Hepatocyte (in vitro differentiated cells): ENCODE measurements at regions not wholly inside any gene's neighbourhood (a gene's known extent, or its start where the extent isn't known, plus 50 kb on each side); places are given as distances from the start of the nearest gene placed in this dataset.

ENCODE experiments used
- DNase-seq: peaks from one replicate; pipeline ENCODE4 v3.0.0-alpha.2; 2016; ENCODE audit warnings: low spot score
- H2AFZ ChIP-seq: fragments of 200-600 bp; sonication (generic); 2 replicates; pipeline ENCODE4 v1.6.0; 2016; ENCODE audit warnings: antibody characterized with exemption, mild to moderate bottlenecking
- H3K27ac ChIP-seq: fragments of 200-600 bp; sonication (generic); 2 replicates; pipeline ENCODE4 v1.5.1; 2016; ENCODE audit warnings: mild to moderate bottlenecking
- H3K27me3 ChIP-seq: fragments of 200-600 bp; sonication (generic); 2 replicates; pipeline ENCODE4 v1.6.1; 2016
- H3K36me3 ChIP-seq: fragments of 200-600 bp; sonication (generic); replicated peaks from 2 replicates; pipeline ENCODE4 v1.5.1; 2016; ENCODE audit warnings: low read depth; ENCODE audit not compliant: insufficient read depth
- H3K4me1 ChIP-seq: fragments of 200-600 bp; sonication (generic); 2 replicates; pipeline ENCODE4 v1.5.1; 2016; ENCODE audit warnings: mild to moderate bottlenecking, moderate library complexity; ENCODE audit not compliant: insufficient read depth
- H3K4me2 ChIP-seq: fragments of 200-600 bp; sonication (generic); 2 replicates; pipeline ENCODE4 v1.6.0; 2016
- H3K4me3 ChIP-seq: fragments of 200-600 bp; sonication (generic); 2 replicates; pipeline ENCODE4 v1.5.1; 2016; ENCODE audit warnings: mild to moderate bottlenecking
- H3K79me2 ChIP-seq: fragments of 200-600 bp; sonication (generic); 2 replicates; pipeline ENCODE4 v1.6.0; 2017; ENCODE audit warnings: mild to moderate bottlenecking
- H3K9me2 ChIP-seq: fragments of 200-600 bp; sonication (generic); replicated peaks from 2 replicates; pipeline ENCODE4 v1.6.0; 2017; ENCODE audit warnings: mild to moderate bottlenecking; ENCODE audit not compliant: insufficient read depth
- H3K9me3 ChIP-seq: fragments of 200-600 bp; sonication (generic); 2 replicates; pipeline ENCODE4 v1.5.1; 2016; ENCODE audit warnings: low read depth, mild to moderate bottlenecking
- H4K20me1 ChIP-seq: fragments of 200-600 bp; sonication (generic); 2 replicates; pipeline ENCODE4 v1.6.0; 2016; ENCODE audit warnings: mild to moderate bottlenecking; ENCODE audit not compliant: insufficient read depth, poor library complexity, severe bottlenecking
- EZH2 ChIP-seq: fragments of 200-600 bp; sonication (generic); IDR thresholded peaks from 2 replicates; pipeline ENCODE4 v1.6.1; 2016; ENCODE audit warnings: antibody characterized with exemption, mild to moderate bottlenecking, borderline replicate concordance
- EZH2phosphoT487 ChIP-seq: fragments of 200-600 bp; sonication (generic); IDR thresholded peaks from one replicate; pipeline ENCODE4 v1.6.1; 2018; ENCODE audit warnings: antibody characterized with exemption, mild to moderate bottlenecking, low read depth, moderate library complexity; ENCODE audit not compliant: unreplicated experiment, severe bottlenecking
- WGBS: methylation state at CpG from one replicate; pipeline ENCODE4 v1.1.6; 2016; ENCODE audit warnings: low lambda C conversion rate; ENCODE audit errors: missing lambda C conversion rate; 5-methylcytosine and 5-hydroxymethylcytosine counted together
- TF ChIP-seq, protein P1 (sequence below): fragments of 200-600 bp; sonication (generic); IDR thresholded peaks from 2 replicates; pipeline ENCODE4 v1.5.1; 2016; ENCODE audit warnings: antibody characterized with exemption, mild to moderate bottlenecking; ENCODE audit not compliant: poor library complexity

DNA sequence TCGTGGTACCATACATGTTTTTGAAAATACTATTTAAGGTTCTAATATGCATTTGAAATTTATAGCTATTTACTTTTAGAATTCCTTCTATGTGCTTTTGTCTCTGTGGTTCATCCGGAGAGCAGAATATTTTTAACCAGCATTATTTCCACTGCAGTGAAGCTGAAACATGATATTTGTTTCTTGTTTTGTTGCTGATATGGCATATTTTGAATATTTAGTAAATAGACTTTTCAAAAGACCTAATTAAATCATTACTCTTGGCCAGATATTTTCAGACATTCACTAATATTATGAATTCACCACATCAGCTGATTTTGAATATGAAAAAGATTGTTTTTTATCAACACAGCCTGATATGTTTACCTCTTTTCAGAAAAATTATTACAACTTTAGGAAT, 87.0 kb downstream of the FAT4 start:
- DNase-seq = no peak
- TF ChIP-seq EZH2phosphoT487 (no peak), EZH2 (no peak)
- TF ChIP-seq, protein P1, sequence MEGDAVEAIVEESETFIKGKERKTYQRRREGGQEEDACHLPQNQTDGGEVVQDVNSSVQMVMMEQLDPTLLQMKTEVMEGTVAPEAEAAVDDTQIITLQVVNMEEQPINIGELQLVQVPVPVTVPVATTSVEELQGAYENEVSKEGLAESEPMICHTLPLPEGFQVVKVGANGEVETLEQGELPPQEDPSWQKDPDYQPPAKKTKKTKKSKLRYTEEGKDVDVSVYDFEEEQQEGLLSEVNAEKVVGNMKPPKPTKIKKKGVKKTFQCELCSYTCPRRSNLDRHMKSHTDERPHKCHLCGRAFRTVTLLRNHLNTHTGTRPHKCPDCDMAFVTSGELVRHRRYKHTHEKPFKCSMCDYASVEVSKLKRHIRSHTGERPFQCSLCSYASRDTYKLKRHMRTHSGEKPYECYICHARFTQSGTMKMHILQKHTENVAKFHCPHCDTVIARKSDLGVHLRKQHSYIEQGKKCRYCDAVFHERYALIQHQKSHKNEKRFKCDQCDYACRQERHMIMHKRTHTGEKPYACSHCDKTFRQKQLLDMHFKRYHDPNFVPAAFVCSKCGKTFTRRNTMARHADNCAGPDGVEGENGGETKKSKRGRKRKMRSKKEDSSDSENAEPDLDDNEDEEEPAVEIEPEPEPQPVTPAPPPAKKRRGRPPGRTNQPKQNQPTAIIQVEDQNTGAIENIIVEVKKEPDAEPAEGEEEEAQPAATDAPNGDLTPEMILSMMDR = no peak
- Histone ChIP-seq H3K79me2 (peaks cover 4% of the 10 kb centered on the region), H2AFZ (no peak overlapping the region), H3K4me2 (no peak overlapping the region), H3K9me3 (no peaks in the 10 kb centered on the region), H3K36me3 (no peaks in the 10 kb centered on the region), H3K4me3 (no peak overlapping the region), H3K4me1 (no peaks in the 10 kb centered on the region), H3K27ac (no peak overlapping the region), H4K20me1 (peaks cover 2% of the 10 kb centered on the region), H3K9me2 (no peaks in the 10 kb centered on the region), H3K27me3 (no peaks in the 10 kb centered on the region)
- WGBS = 82% methylated on average over 2 of the region's 2 CpGs

DNA sequence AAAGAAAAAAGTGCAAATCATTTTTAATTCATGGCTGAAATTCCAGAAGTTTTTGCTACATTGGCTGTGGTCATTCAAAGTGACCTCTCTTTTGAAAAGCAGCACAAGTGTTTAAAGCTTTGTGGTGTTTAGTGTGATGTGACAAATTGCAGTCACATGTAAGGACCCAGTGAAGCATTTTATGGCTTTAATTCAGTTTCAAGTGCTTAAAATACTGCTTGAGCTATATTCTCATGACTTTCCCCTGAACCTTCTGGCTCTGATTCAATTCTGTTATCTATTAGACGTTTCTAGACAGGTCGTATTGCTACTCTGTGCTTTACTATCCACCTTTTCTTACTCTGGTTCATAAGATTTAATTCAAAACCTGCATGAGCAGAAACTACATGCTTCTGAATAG, 105.8 kb downstream of the FAT4 start:
- H3K4me2 ChIP-seq = no peak overlapping the region
- H3K4me1 ChIP-seq = no peaks in the 10 kb centered on the region
- no peaks in the 10 kb centered on the region for H3K9me3 ChIP-seq
- TF ChIP-seq, protein P1 = no peak
- no peak for TF ChIP-seq EZH2phosphoT487
- WGBS = 57% methylated on average over 2 of the region's 2 CpGs
- H3K36me3 ChIP-seq = no peaks in the 10 kb centered on the region
- DNase-seq = no peak
- no peaks in the 10 kb centered on the region for H3K9me2 ChIP-seq
- no peaks in the 10 kb centered on the region for H3K27me3 ChIP-seq
- H3K79me2 ChIP-seq = no peaks in the 10 kb centered on the region
- H3K27ac ChIP-seq = no peak overlapping the region
- no peak overlapping the region for H3K4me3 ChIP-seq
- H4K20me1 ChIP-seq = peaks cover 7% of the 10 kb centered on the region
- no peak overlapping the region for H2AFZ ChIP-seq

DNA sequence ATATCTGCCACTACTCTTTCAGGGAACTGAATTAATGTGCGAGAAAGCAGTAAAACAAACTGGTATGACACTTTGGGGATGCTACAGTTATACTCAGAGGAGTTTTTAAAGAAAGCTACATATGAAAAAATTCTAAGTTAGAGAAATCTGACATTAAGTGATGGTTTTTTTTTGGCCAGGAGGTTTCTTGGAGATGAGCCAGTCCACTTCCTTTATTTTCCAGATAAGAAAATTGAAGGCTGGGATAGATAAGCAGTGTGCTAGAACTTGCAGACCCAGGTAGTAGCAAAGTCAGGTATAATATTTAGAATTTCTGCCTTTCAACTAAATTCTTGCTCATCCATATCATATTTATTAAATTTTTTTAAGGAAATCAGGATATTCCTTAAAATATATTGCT, 106.8 kb downstream of the FAT4 start:
- Histone ChIP-seq H2AFZ (no peak overlapping the region), H3K79me2 (no peaks in the 10 kb centered on the region), H3K36me3 (no peaks in the 10 kb centered on the region), H3K27ac (no peak overlapping the region), H4K20me1 (peaks cover 11% of the 10 kb centered on the region), H3K4me3 (no peak overlapping the region), H3K9me2 (no peaks in the 10 kb centered on the region), H3K4me1 (no peaks in the 10 kb centered on the region), H3K9me3 (no peaks in the 10 kb centered on the region), H3K27me3 (no peaks in the 10 kb centered on the region), H3K4me2 (no peak overlapping the region)
- WGBS = 93% methylated on average over 1 of the region's 1 CpG
- TF ChIP-seq EZH2phosphoT487 (no peak), EZH2 (no peak)
- TF ChIP-seq, protein P1 = no peak
- DNase-seq = no peak

DNA sequence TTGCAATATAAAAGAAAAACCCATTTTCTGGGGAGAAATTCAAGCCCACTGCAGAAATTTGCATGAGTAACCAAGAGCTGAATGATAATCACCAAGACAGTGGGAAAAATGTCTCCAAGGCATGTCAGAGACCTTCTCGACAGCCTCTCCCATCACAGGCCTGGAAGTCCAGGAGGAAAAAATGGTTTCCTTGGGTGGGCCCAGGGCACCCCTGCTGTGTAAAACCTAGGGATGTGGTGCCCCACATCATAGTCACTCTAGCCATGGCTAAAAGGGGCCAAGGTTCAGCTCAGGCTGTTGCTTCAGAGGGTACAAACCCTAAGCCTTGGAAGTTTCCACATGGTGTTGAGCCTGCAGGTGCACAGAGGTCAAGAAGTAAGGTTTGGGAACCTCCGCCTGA, 108.4 kb downstream of the FAT4 start:
- Histone ChIP-seq H3K79me2 (no peaks in the 10 kb centered on the region), H3K36me3 (no peaks in the 10 kb centered on the region), H3K9me3 (no peaks in the 10 kb centered on the region), H3K9me2 (no peaks in the 10 kb centered on the region), H3K27me3 (no peaks in the 10 kb centered on the region), H3K4me3 (no peak overlapping the region), H3K4me1 (no peaks in the 10 kb centered on the region), H3K27ac (no peak overlapping the region), H3K4me2 (no peak overlapping the region), H4K20me1 (peaks cover 11% of the 10 kb centered on the region), H2AFZ (no peak overlapping the region)
- no peak for DNase-seq
- 95% methylated on average over 2 of the region's 2 CpGs for WGBS
- TF ChIP-seq, protein P1 = no peak
- no peak for TF ChIP-seq EZH2phosphoT487
- no peak for TF ChIP-seq EZH2
